Stimulated activated CD8-positive, alpha-beta memory T cell treated with anti-CD3 and anti-CD28 coated beads, Interleukin-12 subunit alpha, Interleukin-12 subunit beta, amount 100 ng/mL, for 4 hours (primary cell): ENCODE measurements at regions not wholly inside any gene's neighbourhood (a gene's known extent, or its start where the extent isn't known, plus 50 kb on each side); places are given as distances from the start of the nearest gene placed in this dataset.
"Not testable (repeated sequence)": the region's sequence is repeated elsewhere in the genome, so short reads cannot be mapped to it uniquely, and the experiment has no call there.

ENCODE experiments used
- DNase-seq: peaks from one replicate; pipeline ENCODE4 v3.0.0-alpha.2; 2020; ENCODE audit warnings: low read depth

DNA sequence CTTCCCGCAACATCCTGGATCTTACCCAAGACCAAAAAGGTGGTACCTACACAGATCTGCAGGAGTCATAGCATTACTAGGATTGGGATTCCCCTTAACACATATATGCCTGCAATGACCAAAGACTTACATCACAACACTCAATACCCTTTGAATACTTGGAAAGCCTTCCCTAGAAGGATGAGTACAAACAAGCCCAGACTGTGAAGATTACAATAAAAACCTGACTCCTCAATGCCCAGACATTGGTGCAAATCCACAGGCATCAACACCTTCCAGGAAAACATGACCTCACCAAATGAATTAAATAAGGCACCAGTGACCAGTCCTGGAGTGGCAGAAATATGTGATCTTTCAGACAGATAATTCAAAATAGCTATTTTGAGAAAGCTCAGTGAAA, 326.8 kb downstream of the TBL1XR1 start:
- no peak for DNase-seq

DNA sequence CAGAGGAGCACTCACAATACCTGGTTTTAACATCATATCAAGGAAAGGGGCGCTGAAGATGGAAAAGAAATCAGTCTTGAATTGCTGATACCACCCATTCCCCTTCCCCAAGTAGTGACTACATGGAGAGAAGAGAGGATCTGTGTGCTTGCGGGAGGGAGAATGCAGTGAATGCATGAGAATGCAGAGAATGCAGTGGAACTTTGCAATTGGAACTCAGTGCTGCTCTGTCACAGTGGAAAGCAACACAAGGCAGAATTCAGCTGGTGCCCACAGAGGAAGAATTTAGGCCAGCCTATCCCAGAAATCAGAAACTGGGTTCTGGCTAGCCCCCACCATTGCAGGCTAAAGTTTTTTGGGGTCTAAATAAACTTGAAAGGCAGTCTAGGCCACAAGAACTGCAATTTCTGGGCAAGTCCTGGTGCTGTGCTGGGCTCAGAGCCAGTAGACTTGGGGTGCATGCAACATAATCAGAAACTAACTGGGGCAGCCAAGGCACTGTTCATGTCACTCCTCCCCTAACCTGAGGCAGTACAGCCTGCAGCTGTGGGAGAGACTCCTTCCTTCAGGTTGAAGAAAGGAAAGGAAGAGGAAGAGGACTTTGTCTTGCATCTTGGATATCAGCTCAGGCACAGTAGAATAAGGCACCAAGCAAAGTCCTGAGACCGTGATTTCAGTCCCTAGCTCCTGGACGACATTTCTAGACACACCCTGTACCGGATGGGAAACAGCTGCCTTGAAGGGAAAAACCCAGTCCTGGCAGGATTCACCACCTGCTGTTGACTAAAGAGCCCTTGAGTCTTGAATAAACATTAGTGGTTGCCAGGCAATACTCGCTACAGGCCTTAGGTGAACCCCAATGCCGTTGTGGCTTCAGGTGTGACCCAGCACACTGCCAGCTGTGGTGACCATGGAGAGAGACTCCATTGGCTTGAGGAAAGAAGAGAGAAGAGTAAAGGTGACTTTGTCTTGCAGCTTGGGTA, 329.3 kb downstream of the TBL1XR1 start:
- DNase-seq: no peak

DNA sequence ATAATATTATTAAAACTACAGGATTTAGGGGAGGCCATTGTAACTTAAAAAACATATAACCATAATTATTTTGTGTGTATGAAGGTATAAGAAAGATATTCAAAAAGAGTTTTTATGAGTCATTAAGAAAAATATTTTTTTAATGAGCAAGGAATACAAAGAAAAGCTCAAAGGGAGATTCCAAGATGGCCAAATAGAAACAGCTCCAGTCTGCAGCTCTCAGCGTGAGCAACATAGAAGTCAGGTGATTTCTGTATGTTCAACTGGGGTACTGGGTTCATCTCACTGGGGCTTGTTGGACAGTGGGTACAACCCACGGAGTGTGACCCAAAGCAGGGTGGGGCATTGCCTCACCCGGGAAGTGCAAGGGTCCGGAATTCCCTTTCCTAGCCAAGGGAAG, 336.1 kb downstream of the TBL1XR1 start:
- DNase-seq: no peak

DNA sequence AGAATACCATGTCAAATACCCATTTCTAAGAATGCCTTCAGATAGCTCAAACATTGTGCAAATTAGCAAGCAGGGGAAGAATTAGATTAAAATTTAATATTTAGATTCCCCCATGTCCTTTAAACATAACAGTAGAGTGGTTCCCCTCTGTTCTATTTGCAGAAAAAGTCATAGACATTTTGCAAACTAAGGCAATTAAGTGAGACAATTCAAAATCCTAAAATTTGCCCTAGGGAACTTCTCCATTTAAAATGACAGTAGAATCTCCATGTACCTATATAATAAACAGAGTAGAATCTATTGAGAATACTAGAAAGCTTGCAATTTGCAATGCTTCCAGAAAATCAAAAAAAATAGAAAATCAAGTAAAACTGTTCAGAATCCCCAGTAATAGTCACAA, 340.6 kb downstream of the TBL1XR1 start:
- DNase-seq: no peak

DNA sequence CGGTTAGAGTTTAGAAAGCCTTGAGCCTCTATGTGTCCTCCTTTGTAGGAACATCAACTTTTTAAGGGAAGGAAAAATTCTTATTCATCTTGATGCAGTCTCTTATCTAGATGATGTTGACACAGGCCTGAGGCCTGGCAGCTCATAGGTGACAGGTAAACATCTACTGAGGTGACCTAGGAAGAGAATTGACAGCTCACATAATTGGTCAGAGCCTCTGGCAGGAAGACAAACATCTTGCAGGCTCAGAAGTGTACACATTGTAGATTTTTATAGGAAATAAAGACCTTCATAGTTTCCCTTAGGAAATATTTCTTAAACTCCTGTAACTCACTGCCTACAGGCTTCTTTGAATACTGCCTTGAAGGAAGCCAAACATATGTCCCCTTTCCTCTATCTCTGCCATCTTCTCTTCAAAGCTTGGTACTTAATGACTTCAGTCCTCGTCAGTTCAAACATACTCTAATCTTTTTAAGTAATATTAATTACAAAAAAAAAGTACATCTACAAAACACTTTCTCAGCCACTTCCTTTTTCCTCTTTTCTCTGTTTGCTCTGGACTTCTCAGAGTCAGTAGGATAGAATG, 341.3 kb downstream of the TBL1XR1 start:
- no peak for DNase-seq

DNA sequence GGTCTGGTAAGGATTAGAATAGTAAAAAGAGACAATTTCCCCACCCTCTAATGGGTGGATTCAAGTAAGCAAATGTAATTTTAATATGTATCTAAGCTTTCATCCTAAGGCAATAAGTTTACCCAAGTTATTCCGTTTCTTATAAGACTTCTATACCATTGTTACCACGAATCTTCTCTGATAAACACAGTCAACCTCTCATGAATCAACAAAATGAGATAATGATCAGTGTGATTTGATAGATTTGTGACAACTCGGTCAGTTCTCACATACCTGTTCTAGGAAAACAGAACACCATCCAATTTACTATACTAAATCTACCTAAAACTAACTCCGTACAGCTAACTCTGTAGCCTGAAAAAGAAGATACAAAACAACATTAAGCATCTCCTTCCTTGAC, 342.1 kb downstream of the TBL1XR1 start:
- no peak for DNase-seq

DNA sequence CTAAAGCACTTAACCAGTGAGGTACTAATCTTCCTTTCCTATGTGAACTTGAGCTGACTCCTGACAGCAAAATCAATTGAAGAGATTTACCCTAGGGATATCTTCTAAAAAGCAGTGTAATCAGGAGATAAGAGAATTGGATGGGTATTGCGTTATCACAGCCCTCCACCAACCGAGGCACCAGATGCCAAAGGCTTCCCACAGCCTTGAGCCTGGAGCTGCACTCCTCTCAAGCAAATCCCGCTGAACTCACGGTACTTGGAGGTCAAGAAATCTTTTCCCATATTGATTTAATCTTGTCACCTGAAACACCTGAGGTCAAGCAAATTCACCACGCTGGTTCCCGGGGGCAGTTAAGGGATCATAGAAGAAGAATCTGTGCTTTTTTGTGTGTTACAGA, 346.8 kb downstream of the TBL1XR1 start:
- DNase-seq: no peak

DNA sequence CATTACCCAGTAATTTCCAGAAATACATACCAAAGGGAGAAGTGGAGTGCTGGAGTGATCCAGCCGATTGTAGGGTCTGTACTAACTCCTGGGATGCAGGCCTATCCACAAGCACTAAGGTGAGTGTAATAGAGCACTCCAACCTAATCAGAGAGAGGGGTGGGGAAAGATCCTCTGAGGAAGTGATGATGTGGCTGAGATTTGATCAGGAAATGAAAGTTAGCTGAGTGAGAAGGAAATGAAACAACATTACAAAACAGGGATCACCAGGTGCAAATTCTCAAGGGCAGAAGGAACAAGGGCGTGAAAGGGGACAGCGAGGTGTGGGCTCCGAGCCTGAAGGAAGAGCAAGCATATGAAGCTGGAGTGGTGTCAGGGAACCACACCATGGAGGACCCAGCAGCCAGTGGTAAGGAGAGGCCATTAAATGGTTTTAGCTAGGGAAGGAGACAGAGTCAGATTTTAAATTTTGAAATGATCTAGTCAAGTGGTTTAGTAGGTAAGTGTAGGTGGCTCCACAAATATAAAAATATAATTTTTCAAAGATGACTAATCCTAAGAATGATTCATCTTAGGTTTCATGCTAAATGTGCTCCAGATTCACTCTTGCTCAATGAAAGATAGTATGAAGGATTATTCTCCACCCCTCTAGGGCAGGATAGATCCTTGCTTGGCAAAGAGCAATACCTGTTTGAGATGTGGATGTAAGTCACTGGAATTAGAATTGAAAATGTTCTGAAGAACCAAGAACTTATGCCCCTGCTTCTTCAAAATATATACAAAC, 348.7 kb downstream of the TBL1XR1 start:
- no peak for DNase-seq

DNA sequence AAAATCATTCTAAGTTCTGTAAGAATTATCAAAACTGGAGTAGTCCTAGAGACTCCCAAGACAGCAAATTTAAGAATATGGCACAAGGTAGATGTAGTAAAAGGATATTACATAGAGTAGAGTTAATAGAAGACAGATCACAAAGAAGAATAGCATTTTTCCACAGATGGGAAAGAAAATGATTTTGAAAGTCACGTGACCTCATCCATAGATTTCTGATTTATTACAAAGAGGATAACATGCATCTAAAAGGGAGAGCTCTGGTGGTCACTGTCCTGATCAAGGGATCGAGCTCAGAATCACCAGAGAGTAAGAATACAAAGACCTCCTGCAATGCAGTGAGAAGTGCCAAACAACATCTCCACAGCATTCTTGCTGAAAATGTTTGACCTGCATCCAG, 354.4 kb downstream of the TBL1XR1 start:
- DNase-seq: no peak

DNA sequence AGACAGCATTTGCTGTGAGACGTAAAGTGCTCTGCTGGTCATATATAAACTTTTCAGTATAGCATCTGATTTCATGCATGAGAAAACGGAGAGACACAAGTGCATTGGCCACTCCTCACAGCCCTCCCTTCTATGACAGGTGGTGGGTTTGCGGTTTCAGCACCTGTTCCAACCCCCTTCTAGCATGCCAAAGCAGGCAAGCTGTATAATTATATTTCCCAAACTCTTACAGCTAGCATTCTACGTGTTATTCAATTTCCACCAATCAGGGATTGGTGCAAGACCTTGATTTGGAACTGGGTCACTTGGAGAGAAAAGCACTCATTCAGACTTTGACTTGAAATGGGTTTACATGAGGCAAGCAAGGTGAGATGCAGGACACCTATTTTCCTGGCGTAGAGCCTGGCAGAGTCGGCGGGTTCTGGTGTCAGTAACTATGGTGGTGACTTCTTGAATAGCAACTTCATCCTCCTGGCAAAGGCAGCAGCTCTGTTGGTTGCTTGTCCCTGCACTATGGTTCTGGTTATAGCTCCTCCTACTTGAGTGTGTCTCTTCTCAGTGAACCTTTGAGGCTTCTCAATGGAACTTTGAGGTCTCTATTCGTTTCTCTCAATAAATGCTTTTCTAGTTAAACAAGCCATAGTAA, 356.5 kb downstream of the TBL1XR1 start:
- no peak for DNase-seq

DNA sequence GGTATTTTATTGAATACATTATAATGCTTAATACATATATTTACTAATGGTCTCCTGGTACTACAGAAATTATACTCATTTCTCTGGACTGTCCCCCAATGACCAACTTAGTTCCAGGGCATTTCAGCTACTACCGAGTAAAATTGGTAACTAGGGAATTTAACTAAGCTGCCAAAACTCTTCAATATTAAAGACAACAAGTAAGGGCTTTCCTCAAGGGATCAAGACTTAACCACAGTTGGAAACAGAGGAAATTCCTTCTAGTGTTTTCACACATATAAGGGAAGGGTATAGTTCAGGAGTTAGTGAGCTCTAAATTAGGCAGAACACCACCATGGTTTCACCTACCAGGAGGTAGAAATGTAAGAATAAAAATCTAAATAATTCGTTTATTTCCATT, 357.4 kb downstream of the TBL1XR1 start:
- DNase-seq: no peak

DNA sequence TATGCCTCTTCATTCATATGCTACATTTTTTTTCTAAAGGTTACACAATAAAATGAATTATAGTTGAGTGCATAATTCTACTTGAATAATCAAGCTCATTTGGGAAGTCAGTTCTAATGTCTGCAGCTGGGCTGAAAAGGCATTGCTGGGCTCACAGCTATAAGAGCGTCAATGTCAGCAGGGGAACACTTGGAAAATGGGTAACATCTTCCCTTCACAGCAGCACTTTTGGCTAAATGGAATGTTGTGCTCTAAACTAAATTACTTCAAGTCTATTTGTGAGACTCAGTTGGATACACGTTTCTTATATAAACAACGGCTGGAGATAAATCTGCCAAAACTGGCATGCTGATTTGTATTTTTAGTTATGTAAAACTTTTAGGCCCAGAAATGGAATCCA, 357.8 kb downstream of the TBL1XR1 start:
- DNase-seq: no peak

DNA sequence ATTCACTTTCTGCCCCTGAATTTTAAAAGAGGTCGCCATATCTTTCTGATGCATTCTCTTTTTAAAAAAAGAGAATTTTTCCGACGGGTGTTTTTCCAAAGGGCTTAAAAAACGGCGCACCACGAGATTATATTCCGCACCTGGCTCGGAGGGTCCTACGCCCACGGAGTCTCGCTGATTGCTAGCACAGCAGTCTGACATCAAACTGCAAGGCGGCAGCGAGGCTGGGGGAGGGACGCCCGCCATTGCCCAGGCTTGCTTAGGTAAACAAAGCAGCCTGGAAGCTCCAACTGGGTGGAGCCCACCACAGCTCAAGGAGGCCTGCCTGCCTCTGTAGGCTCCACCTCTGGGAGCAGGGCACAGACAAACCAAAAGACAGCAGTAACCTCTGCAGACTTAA, 370.0 kb downstream of the TBL1XR1 start:
- not testable (repeated sequence) for DNase-seq

DNA sequence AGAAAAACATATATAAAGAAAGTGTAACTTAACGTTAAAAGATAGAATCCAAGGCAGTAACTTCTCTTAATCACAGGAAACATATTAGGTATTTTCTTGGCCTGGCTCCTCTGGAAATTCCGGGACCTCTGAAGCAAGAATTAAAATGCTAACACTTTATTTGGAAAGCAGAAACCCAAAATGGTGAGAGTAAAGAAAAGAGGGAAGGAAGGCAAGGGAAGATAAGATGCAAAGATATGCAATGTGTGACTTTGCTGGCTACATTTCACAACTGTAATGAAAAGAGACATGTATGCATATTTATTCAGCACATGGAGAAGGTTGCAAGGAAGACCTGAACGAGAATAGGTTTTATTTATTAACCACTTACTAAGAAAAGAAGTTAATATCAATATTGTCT, 372.5 kb downstream of the TBL1XR1 start:
- no peak for DNase-seq

DNA sequence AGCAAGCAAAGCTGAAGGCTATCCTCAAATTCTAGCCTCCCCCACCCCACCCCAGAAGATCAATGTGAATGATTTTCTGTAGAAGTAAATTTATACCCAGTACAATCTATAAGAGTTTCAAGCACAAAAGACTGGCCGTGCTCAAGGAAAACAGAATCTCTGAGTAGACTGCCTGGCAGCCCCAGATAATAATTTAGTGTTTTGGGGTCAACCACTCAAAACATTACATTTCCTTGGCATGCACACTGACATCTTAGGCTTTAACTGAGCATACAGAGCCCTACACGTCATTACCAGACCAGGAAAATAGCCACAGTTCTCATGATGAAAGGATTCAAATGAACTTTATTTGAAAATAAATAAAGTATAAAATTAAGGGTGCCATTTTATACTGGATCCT, 376.5 kb downstream of the TBL1XR1 start:
- no peak for DNase-seq

DNA sequence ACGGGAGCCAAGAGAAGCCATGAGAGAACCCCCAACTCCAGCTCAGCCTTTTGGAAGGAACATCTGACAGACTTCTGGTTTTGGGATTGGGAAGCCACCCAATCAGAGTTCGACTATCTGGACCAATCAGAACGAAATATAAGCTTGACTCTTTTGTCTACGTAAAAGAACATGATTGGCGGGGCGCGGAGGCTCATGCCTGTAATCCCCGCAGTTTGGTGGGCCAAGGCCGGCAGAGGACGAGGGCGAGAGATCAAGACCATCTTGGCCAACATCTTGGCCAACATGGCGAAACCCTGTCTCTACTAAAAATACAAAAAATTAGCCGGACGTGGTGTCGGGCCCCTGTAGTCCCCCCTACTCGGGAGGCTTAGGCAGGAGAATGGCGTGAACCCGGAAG, 380.3 kb downstream of the TBL1XR1 start:
- no peak for DNase-seq

DNA sequence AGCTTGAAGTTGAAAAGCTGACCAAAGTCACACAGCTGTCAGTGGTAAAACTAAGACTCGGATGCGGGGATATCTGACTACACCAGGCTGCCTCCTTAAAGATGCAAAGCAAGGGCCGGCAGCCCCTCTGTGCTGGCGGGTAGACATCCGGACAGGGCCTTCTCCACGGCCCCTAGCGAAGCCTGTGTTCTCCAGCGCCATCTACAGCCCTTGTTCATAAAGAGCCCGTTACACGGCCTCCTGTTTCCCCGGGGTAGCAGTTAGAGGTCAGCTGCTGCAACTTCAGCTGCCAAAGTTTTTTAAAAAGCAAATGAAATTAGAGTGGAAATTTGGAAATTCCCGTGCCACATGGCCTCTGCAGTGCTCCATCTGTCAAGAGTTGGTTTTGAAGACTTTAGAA, 383.0 kb downstream of the TBL1XR1 start:
- DNase-seq: no peak

DNA sequence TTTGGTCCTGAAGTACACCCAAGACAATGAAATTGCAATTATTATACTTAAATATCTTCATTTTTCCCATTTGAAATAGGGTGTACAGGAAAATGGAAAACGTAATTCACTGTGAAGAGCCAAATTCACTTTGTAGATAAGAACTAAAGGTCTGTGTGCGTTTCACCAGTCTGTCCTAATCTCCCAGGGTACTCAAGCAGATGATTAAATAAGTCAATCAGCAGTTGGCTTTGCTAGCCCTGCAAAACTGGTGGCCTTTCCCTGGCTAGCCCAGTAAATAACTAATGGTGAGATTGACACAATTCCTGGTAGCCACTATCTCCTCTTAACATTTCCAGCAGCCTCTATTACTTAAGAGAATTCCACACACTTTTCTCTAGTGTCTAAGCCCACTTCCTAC, 389.3 kb downstream of the TBL1XR1 start:
- no peak for DNase-seq

DNA sequence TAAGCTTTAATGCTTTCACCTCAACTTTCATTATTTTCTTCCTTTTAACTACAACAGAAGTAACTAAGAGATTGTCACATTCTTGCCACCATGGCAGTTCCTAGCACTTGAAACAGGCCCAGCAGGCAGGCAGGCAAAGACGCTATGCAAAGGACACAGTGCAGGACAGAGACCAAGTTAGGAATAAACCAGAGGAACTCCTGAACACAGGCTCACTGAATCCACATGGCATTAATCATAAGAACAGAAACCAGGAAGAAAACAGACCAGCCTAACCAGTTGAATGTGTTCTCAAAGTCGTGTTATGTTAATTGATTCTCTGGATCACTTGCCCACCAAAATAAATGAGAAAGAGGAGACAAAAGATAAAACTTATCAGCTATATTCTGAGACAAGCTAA, 397.6 kb downstream of the TBL1XR1 start:
- no peak for DNase-seq

DNA sequence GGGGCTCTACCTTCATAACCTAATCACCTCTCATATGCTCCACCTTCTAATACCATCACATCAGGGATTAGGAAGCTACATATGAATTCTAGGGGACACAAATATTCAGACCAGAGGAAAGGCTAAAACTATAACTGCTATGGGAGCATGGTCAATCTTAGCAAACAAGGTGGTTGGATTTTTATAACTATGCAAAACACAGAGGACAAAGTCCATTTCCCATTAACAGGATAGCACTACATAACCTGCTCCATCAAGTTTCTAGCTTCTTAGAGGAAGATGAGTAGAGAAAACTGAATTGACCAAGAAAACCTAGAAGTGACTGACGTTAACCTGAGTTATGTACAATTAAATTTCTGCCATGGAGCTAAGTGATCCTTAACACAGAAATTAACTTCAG, 398.6 kb downstream of the TBL1XR1 start:
- DNase-seq: no peak

DNA sequence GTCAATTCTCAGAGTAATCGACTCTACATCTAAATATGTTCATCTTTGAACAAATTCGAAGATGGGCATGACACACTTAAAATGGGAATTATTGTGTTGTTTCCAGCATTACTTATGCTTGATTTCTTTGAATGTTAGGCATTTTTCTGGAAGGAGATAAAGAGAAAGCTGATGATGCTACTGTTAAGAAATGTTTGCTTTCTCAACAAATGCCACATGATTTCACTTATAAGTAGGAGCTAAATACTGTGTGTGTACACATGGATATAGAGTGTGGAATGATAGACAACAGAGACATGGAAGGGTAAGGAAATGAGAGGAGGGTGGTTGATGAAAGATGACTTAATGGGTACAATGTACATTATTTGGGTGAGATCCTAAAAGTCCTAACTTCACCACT, 400.9 kb downstream of the TBL1XR1 start:
- no peak for DNase-seq

DNA sequence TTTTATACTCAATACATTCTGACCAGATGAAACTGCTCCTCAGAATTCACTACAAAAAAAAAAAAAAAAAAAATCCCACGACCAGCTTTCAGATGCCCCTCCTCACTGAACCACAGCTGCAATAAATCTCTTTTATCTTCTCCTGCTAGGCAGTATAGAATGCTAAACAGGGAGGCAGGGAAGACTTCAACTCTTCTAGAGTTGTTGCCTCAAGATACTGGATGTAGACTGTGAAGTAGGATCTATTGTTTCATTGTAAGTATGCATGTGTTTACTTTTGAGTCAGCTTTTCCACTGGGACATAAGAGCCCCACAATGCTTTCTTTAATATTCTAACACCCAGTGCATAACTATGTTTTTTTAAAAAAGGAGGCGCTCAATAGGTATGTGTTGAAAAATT, 401.4 kb downstream of the TBL1XR1 start:
- DNase-seq: no peak
